ENCODE measurements at regions not wholly inside any gene's neighbourhood (a gene's known extent, or its start where the extent isn't known, plus 50 kb on each side); places are given as distances from the start of the nearest gene placed in this dataset.
A peak's percentile ranks its signal among the peaks of the same experiment; 100 is the strongest.

- intact Hi-C loops (cut with DNase I) = no loop called here
- DNase-seq (ENCODE audit: missing footprints) (no peak), ATAC-seq (no peak)
These were observed 94.5 kb upstream of the CD180 start for GRCh38 chr5:67291066-67291465.

GRCh38 chr5:67290655-67291054, 94.1 kb upstream of the CD180 start:
- ATAC-seq (no peak), DNase-seq (ENCODE audit: missing footprints) (no peak)
- intact Hi-C loops (cut with DNase I) = no loop called here

- ATAC-seq (peak; percentile 85), DNase-seq (ENCODE audit: missing footprints) (no peak)
- intact Hi-C loops (cut with DNase I) = no loop called here
These were observed 93.3 kb upstream of the CD180 start for GRCh38 chr5:67289763-67290521.

- intact Hi-C loops (cut with DNase I) = no loop called here
- ATAC-seq (no peak), DNase-seq (ENCODE audit: missing footprints) (no peak)
These were observed 91.1 kb upstream of the CD180 start for GRCh38 chr5:67287510-67288268.

- ATAC-seq (no peak), DNase-seq (ENCODE audit: missing footprints) (no peak)
- intact Hi-C loops (cut with DNase I) = no loop called here
These were observed 89.4 kb upstream of the CD180 start for GRCh38 chr5:67286006-67286405.

GRCh38 chr5:67283988-67284487, 87.4 kb upstream of the CD180 start:
- ATAC-seq (no peak), DNase-seq (ENCODE audit: missing footprints) (no peak)
- intact Hi-C loops (cut with DNase I) = no loop called here

GRCh38 chr5:67283275-67283987, 86.8 kb upstream of the CD180 start:
- ATAC-seq (no peak), DNase-seq (ENCODE audit: missing footprints) (no peak)
- intact Hi-C loops (cut with DNase I) = no loop called here

- DNase-seq (ENCODE audit: missing footprints) (no peak), ATAC-seq (no peak)
- intact Hi-C loops (cut with DNase I) = no loop called here
These were observed 85.3 kb upstream of the CD180 start for GRCh38 chr5:67281874-67282273.

- DNase-seq (ENCODE audit: missing footprints) = no peak
These were observed 77.2 kb upstream of the CD180 start for GRCh38 chr5:67273689-67274356.

GRCh38 chr5:67272453-67273130, 76.0 kb upstream of the CD180 start:
- intact Hi-C loops (cut with DNase I) = no loop called here
- no peak for ATAC-seq
- DNase-seq (ENCODE audit: missing footprints) = no peak

More at GRCh38 chr5:67273689-67274356, 77.2 kb upstream of the CD180 start:
- ATAC-seq = no peak
- intact Hi-C loops (cut with DNase I) = no loop called here

GRCh38 chr5:67268231-67269021, 71.8 kb upstream of the CD180 start:
- intact Hi-C loops (cut with DNase I) = loop anchor here (10.0 kb wide), 2 partner anchors 126 to 526 kb away; no protein-coding TSS in a partner anchor
- ATAC-seq = peak; percentile 86
- peak; percentile 84 for DNase-seq (ENCODE audit: missing footprints)

- ATAC-seq (peak; percentile 52), DNase-seq (ENCODE audit: missing footprints) (peak; percentile 57)
- intact Hi-C loops (cut with DNase I) = loop anchor here (10.0 kb wide), 2 partner anchors 127 to 527 kb away; no protein-coding TSS in a partner anchor
These were observed 71.1 kb upstream of the CD180 start for GRCh38 chr5:67267512-67268216.

- ATAC-seq (no peak), DNase-seq (ENCODE audit: missing footprints) (no peak)
- intact Hi-C loops (cut with DNase I) = loop anchor here (10.0 kb wide), 2 partner anchors 128 to 528 kb away; no protein-coding TSS in a partner anchor
These were observed 70.2 kb upstream of the CD180 start for GRCh38 chr5:67266654-67267350.

- intact Hi-C loops (cut with DNase I) = loop anchor here (10.0 kb wide), 2 partner anchors 129 to 529 kb away; no protein-coding TSS in a partner anchor
- DNase-seq (ENCODE audit: missing footprints) (no peak), ATAC-seq (no peak)
These were observed 69.4 kb upstream of the CD180 start for GRCh38 chr5:67265951-67266350.

GRCh38 chr5:67263656-67264408, 67.2 kb upstream of the CD180 start:
- ATAC-seq (no peak), DNase-seq (ENCODE audit: missing footprints) (no peak)
- intact Hi-C loops (cut with DNase I) = loop anchor here (10.0 kb wide), 2 partner anchors 131 to 531 kb away; no protein-coding TSS in a partner anchor

Data from Right ventricle myocardium inferior (tissue), 1 donor.